GM18858 (cell line): ENCODE measurements at regions not wholly inside any gene's neighbourhood (a gene's known extent, or its start where the extent isn't known, plus 50 kb on each side); places are given as distances from the start of the nearest gene placed in this dataset.
"Not testable (repeated sequence)": the region's sequence is repeated elsewhere in the genome, so short reads cannot be mapped to it uniquely, and the experiment has no call there.

Experiments used
- ATAC-seq: cut with Tn5 transposase; IDR thresholded peaks from one replicate; pipeline ENCODE4 v1.9.1; 2021; ENCODE audit not compliant: unreplicated experiment

DNA sequence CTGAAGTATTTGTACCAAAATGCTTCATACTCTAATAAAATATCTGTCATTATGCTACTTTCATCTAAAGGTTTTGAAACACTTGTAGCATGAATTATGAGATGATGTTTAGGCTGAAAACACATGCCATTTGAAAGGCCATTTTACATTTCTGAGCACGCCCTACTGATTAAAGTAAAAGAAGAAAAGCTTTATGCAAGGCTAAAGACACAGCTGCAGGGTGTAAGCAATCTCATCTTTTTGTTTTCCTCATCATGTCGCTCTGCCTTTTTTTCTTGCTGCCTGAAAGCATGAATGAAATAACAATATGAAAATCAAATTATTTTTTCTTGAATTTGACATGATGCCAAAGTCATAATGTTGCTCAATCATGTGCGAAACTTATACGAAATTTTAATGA lies 148.6 kb upstream of the ARG1 start:
- no peak for ATAC-seq

DNA sequence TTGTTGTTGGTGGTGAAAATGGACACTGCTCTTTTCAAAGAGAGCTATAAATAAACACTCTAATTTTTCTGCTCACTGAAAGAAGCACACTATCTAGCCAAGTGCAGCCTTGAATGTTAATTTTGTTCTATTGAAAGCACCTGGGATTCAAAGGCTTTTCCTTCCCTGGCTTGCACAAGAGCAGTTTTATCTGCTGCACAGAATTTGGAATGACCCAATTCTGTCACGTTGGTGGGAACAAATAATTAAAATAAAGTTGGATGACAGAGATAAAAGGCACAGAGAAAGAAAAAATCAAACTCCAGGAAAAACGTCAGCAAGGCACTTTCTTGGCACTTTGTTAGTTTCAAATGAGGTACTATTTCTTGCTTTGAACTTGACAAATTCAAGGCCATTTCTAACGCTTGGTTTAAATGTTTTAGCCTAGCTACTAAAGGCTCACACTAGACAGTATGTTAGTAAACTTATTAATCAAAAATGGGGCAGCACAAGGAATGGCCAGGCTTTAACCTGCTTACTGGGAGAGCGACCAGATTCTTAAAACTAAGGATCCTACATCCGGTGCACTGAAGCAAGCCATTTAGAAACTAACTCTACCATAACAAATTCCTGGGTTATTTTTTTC lies 145.5 kb upstream of the ARG1 start:
- ATAC-seq = no peak

DNA sequence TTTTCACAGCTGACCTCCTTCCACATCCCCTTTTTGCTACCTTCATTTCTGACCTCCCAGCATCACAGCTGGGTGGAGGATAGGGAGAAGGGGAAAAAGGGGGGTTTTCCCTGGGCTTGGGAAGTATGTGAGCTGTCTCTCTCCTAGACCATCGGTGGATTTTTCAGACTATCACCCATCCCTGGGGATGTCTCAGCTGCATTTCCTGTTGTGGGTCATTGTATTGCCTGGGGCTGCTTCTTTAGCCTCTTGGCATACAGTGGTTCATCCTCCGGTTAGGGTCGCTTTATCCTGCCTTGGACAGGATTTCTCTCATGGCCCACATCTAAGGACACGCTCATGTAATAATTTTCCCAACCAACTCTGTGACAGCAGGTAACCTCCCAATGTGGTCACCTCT lies 142.5 kb upstream of the ARG1 start:
- no peak for ATAC-seq

GRCh38 chr6:131431718-131432117 lies 141.3 kb upstream of the ARG1 start:
- no peak for ATAC-seq

DNA sequence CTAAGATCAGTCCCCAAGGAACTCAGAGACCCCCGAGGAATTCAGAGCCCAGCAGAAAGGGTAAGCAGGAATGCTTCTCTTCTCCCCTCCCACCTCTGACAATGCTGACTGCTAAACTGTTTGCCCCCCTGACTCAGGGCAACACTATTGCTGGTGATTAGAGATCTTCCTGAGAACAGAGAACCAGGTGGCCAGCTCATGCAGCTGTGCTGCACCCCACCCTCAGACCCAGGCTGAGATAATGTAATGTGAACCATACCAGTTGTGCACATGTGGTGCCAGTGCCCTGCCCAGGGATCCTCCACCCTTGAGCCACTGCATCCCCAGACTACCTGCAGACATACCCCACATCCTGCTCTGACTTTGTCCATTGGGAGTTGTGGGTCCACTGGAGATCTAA lies 139.1 kb upstream of the ARG1 start:
- ATAC-seq = no peak

DNA sequence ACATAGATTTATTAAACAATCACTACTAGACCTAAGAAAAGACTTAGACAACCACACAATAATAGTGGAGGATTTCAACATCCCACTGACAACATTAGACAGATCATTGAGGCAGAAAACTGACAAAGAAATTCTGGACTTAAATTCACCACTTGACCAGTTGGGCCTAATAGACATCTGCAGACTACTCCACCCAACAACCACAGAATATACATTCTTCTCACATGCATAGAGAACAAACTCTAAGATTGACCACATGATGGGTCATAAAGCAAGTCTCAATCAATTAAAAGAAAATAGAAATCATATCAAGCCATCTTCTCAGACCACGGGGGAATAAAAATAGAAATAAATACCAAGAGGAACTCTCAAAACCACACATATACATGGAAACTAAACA lies 136.7 kb upstream of the ARG1 start:
- no peak for ATAC-seq

DNA sequence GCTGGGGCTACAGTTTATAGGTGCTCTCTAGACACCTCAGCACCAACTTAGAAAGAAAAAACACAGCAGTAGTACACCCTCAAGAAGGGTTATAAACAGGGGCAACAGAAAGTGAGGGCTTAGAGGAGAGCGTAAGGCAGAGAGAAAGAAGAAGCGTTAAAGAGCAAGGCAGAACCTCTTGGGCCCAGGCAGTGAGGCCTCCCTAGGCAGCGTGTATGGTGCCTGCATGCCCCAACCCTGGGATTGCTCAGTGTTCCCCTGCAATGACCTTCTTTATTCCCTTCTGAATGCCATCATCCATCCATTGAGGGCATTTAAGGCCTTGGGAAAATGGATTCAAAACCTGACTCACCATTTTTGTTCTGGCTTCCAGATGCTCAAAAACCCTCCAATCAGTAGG lies 130.0 kb upstream of the ARG1 start:
- no peak for ATAC-seq

GRCh38 chr6:131443514-131443913 lies 129.5 kb upstream of the ARG1 start:
- no peak for ATAC-seq

- ATAC-seq = not testable (repeated sequence)
Observed at GRCh38 chr6:131445356-131445755, 127.7 kb upstream of the ARG1 start.

- ATAC-seq = no peak
Observed at GRCh38 chr6:131450861-131451260, 122.2 kb upstream of the ARG1 start.

- no peak for ATAC-seq
Observed at GRCh38 chr6:131451321-131452144, 121.5 kb upstream of the ARG1 start.

DNA sequence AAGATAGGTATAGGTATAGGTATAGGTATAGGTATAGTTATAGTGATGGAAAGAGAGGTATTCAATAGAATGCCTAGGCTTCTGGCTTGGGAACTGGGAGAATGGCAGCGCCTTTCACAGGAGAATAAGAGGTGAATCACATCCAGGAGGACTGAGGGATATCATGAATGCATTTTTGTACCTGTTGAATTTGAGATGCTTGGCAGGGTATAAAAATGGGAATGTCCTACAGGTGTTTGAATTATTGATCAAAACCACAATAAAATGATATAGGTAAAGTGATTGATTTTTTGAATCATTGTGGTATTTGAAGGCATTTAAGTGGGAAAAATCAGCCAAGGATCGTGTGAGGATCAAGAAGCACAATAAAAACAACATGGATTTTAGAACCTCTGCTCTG lies 119.2 kb upstream of the ARG1 start:
- ATAC-seq = no peak

GRCh38 chr6:131456565-131456964 lies 116.5 kb upstream of the ARG1 start:
- ATAC-seq = no peak

DNA sequence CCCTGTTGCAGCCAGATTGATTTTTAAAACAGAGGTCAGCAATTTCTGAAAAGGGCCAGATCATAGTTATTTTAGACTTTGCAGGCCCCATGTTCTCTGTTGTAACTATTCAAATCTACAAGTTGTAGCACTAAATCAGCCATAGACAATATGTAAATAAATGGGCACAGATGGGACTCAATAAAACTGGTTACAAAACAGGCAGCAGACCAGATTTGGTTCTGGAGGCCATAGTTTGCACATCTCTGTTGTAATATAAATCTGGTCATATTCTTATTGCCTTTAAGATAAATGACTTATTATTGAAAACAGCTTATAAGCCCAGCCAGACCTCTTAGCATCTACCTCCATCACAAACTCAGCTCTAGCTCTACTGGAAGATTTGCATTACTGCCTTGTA lies 114.0 kb upstream of the ARG1 start:
- no peak for ATAC-seq

DNA sequence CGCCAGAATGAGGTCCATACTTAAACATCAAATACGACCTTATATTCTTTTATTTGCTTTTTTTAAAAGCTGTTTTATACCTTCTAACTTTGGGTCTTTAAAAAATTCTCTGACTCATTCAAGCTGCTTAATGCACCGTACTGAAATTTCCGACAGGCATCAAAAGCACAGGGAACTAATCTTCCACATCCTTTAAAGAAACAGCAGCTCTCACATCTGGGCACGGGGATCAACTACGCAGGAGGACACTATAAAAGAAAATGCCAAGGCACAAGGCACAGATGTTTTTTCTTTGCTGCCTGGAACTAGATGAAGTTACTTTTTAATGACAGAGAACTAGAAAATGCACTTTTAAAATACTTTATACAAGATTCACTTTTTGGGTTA lies 112.4 kb upstream of the ARG1 start:
- ATAC-seq = no peak

DNA sequence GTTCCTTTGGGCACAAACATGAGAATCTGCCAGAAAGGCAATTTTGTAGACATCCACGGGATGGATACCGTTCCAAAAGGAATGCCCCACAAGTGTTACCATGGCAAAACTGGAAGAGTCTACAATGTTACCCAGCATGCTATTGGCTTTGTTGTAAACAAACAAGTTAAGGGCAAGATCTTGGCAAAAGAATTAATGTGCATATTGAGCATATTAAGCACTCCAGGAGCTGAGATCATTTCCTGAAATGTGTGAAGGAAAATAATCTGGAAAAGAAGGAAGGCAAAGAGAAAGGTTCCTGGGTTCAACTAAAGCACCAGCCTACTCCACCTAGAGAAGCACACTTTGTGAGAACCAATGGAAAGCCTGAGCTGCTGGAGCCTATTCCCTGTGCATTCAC lies 103.9 kb upstream of the ARG1 start:
- ATAC-seq = no peak

DNA sequence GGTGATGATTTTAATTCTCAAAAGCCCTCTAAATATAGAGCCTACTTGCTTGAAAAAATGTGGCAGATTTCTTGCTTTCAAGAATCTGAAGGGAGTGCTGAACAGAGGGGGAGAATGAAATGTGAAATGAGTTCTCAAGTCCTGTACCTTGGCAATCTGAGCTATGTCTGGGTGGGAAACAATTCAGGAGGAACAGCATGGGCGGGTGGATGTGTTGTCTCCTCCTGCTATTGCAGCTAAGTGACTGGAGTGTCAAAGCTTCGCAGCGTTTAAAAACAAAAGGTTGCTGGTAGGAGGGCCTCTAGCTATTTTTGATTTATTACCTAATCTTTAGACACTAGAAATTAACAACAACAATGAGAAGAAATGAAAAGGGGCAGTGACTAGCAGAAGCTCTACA lies 102.5 kb upstream of the ARG1 start:
- ATAC-seq = no peak

GRCh38 chr6:131471331-131471730 lies 101.7 kb upstream of the ARG1 start:
- no peak for ATAC-seq

- ATAC-seq = not testable (repeated sequence)
Observed at GRCh38 chr6:131473303-131473702, 99.7 kb upstream of the ARG1 start.

DNA sequence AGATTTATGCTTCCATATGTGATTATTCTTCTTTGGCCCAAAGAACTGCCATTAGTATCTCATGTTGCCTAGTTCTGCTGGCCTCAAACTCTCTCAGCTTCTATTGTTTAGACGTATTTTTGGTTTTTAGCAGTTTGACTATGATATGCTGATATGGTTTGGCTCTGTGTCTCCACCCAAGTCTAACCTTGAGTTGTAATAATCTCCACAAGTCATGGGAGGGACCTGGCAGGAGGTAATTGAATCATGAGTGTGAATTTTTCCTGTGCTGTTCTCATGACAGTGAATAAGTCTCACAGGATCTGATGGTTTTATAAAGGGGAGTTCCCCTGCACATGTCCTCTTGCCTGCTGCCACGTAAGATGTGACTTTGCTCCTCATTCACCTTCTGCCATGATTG lies 96.7 kb upstream of the ARG1 start:
- ATAC-seq = no peak

GRCh38 chr6:131478740-131479211 lies 94.2 kb upstream of the ARG1 start:
- not testable (repeated sequence) for ATAC-seq

- ATAC-seq = no peak
Observed at GRCh38 chr6:131486608-131487007, 86.4 kb upstream of the ARG1 start.

DNA sequence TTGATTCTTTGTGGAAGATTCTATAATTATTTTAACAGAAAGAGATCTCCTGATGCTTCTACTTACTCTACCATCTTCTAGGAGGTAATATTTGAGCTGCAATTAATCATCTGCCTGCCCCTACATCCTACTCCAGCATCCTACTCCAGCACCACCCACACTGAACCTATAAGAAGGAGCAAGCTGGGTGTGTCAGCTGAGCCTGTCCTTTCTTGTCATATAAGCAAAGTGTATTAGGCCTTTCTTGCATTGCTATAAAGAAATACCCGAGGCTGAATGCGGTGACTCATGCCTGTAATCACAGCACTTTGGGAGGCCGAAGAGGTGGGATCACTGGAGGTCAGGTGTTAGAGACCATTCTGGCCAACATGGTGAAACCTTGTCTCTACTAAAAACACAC lies 84.2 kb upstream of the ARG1 start:
- no peak for ATAC-seq
